GM19240 (cell line): ENCODE measurements at regions not wholly inside any gene's neighbourhood (a gene's known extent, or its start where the extent isn't known, plus 50 kb on each side); places are given as distances from the start of the nearest gene placed in this dataset.

ENCODE experiments used
- DNase-seq: peaks from one replicate; pipeline ENCODE4 v3.0.0; 2011; ENCODE audit warnings: low spot score; ENCODE audit not compliant: insufficient read length

DNA sequence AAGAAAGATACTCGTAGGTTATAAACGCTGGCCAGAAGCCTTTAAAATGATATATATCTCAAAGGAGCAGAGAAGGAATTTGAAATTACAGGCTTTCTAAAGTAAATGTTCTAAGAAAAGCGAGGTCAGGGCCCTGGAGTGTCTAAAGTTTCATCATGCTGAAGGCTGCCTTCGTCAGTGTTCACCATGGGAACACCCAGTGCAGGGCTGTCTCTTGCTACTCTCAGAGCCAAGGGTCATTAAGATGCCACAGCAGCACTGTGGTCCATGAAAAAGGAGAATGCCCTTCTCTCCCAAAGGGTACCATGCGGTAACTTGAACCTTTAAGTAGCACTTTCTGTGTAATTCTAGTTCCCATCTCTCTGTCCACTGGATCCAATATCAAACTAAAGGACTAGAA lies 174.5 kb upstream of the NWD2 start:
- no peak for DNase-seq

- no peak for DNase-seq
These were observed 173.0 kb upstream of the NWD2 start for GRCh38 chr4:37071576-37071975.

DNA sequence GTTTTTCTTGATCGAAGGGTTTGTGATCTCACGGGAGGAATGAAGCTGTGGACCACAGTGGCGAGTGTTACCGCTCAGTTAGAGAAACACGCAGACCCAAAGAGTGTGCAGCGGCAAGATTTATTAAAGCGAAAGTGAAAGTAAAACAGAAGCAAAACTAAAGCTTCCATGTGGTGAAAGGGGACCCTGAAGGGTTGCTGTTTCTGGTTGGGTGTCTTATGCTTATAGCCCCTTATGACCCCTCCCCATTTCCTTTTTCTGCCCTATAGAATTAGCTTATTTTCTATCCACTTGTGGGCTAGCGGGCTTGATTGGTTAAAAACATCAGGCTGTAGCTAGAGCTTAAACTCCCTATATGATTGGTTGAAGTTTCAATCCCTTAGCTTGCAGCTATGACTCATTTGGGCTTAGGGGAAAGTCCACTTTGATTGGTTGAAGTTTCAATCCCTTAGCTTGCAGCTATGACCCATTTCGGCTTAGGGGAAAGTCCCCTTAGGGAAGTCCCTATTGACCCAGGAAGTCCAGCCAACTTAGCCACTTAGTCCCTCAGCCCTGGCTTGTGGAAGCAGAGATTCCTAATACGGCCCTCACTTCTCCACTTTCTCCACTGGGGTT lies 171.2 kb upstream of the NWD2 start:
- DNase-seq: no peak

GRCh38 chr4:37082912-37083311 lies 161.6 kb upstream of the NWD2 start:
- DNase-seq: no peak

DNA sequence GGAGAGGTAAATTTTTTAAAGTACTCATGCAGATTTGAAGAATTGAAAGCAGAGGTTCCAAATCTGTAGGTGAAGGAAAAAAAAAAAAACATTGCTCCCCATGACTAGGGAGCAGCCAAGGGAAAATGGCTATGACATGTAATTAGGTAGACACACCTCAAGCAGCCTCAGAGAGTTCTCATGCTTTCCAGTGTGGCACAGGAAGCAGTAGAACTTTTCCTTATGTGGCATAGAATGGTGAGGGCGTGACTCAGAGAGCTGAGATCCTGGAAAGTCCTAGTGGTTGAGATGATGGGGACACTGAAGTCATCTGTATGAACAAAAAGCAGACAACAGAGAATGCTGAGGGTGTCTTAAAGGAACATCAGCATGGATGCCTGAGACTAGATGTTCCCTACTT lies 148.6 kb upstream of the NWD2 start:
- DNase-seq: no peak

GRCh38 chr4:37101182-37101581 lies 143.4 kb upstream of the NWD2 start:
- DNase-seq: no peak

DNA sequence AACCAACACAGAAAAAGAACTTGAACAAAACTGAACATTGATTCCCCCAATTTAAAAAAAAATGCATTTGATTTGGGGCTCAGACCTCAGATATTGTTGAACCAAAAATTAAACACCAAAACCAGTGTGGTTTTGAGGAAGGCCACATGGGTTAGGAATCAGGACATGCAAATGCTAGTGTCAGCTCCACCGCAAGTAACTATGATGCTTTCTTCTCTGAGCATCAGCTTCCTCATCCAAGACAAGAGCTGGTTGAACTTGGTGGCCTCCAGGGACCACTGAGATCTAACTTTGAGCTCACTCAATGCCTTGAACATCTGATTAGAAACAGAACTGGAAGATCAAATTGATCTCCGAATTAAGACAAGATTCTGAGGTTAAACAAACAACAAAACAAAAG lies 142.9 kb upstream of the NWD2 start:
- DNase-seq: no peak

DNA sequence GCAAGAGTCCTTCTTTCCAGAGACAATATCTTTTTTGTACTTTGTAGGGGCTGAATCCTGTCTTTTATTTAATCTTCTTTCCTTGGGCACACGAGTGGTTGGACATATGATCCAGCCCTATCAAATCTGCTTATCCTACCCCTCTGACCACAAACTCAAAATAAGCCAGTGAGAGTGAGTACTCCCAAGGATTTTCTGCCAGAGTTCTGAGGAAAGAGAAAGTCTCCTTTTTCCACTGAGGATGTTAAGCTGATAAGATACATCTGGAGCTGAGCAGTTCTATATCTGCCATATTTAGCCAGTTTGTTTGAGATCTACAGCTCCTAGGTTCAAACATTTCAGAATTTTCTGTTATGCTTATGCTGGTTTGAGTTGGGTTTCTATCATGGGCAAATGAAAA lies 134.8 kb upstream of the NWD2 start:
- no peak for DNase-seq

GRCh38 chr4:37124800-37125199 lies 119.7 kb upstream of the NWD2 start:
- no peak for DNase-seq

DNA sequence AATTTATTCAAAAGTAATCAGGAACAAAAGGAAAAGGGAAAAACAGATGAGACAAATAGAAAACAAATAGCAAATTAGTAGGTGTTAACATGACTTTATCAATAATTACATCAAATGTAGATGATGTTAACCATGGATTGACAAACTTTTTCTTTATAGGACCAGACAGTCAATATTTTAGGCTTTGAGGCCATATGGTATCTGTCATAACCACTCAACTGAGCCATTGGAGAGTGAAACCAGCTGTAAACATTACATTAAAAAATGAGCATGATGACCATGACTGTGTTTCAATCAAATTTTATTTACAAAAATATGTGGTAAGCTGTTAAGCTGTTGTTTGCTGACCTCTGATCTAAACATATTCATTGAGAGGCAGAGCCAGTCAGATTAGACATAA lies 118.5 kb upstream of the NWD2 start:
- DNase-seq: no peak

GRCh38 chr4:37130465-37130864 lies 114.1 kb upstream of the NWD2 start:
- no peak for DNase-seq

DNA sequence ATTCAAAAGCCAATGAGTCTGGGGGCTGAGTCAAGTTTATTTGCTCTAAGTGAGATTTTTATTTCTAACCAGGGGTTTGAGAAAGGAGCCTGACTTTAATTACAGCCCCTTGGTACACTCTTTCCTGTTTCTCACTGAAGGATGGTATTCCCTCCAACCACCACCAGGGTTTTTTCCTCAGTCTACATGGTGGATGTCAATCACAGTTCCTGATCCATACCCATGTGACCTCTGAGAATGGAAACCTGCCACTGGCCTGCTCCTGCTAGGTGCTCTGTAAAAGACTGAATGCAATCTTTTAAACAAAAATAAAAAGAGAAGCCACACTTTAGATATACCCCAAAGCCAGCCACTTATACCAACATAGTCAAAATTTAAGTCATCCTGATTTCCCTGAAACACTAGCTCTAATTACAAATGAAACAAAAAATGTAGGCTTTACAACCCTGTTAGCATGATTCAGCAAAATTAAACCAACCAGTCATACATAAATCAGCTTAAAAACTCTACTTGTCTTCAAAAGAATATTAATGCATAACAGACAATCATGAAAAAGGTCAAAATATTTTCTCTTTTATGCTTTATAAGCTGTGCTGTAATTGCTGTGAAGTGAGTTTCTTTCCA lies 112.1 kb upstream of the NWD2 start:
- DNase-seq: no peak

- no peak for DNase-seq
These were observed 111.6 kb upstream of the NWD2 start for GRCh38 chr4:37132975-37133360.

- DNase-seq: no peak
These were observed 106.4 kb upstream of the NWD2 start for GRCh38 chr4:37138019-37138653.

GRCh38 chr4:37138789-37139188 lies 105.8 kb upstream of the NWD2 start:
- DNase-seq: no peak

- no peak for DNase-seq
These were observed 104.6 kb upstream of the NWD2 start for GRCh38 chr4:37139987-37140386.

DNA sequence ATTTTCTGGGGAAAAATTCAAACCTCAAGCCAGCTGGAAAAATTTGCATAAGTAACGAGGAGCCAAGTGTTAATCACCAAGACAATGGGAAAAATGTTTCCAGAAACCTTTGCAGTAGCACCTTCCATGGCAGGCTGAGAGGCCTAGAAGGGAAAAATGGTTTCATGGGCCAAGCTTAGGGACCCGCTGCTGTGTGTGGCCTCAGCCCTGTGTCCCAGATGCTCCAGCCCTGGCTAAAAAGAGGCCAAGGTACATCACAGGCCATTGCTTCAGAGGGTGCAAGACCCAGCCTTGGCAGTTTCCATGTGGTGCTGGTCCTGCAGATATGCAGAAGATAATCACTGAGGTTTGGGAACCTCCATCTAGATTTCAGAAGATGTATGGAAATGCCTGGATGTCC lies 98.3 kb upstream of the NWD2 start:
- DNase-seq: no peak

DNA sequence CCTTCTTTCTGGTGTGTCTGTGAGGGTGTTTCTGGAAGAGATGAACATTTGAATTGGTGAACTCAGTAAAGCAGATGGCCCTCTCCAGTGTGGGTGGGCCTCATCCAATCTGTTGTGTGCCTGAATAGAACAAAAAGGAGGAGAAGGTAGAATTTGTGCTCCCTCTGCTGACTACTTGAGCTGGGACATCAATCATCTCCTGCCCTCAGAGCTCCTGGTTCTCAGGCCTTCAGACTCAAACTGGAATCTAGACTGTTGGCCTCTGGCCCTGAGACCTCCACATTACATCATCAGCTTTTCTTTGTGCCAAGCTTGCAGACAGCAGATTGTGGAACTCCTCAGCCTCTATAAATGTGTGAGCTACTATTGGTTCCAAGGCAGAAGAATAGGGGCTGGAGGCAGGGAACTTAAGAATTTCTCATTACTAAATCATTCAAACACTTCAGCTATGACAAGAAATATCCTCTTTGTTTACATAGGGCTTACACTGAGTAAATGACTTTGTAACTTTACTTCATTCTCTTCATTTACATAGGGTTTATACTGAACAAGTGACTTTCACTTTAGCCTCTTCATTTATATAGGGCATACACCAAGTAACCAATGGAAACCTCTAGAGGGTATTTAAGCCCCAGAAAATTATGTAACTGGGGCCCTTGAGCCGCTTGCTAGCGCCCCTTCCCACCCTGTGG lies 86.9 kb upstream of the NWD2 start:
- no peak for DNase-seq

GRCh38 chr4:37160653-37161052 lies 83.9 kb upstream of the NWD2 start:
- DNase-seq: no peak

DNA sequence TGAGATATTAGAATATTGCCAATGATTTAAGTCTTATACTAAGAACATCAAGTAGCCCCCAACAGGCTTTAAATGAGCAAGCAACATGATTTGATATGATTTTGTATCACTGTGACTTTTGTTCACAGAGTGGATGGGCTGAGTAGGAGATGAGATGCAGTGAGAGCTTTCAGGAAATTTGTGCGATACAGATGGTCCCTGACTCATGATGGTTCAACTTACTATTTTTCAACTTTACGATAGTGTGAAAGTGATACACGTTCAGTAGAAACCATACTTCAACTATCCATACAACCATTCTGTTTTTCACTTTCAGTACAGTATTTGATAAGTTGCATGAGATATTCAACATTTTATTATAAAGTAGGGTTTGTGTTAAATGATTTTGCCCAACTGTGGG lies 78.7 kb upstream of the NWD2 start:
- no peak for DNase-seq

DNA sequence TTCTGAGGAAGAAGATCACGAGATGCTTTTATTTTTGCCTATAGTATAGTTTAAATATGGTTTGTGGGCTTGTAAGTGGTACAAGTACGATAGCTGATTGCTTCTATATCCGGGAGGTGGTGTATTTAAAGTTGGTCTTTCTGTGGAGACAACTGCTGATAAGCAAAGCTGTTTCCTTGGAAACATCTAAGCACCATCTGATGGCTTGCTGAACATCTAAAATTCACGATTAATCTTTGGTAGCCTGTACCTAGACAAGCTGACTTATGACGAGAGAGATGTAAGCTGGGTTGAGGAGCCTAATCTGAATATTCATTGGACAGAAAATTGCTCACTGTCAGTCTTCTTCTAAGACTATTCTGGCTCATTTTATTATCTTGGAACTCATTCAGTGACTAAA lies 74.6 kb upstream of the NWD2 start:
- DNase-seq: no peak

- DNase-seq: no peak
These were observed 56.4 kb upstream of the NWD2 start for GRCh38 chr4:37188100-37188499.
